ENCODE measurements at regions not wholly inside any gene's neighbourhood (a gene's known extent, or its start where the extent isn't known, plus 50 kb on each side); places are given as distances from the start of the nearest gene placed in this dataset.
"Not testable (repeated sequence)": the region's sequence is repeated elsewhere in the genome, so short reads cannot be mapped to it uniquely, and the experiment has no call there.

DNA sequence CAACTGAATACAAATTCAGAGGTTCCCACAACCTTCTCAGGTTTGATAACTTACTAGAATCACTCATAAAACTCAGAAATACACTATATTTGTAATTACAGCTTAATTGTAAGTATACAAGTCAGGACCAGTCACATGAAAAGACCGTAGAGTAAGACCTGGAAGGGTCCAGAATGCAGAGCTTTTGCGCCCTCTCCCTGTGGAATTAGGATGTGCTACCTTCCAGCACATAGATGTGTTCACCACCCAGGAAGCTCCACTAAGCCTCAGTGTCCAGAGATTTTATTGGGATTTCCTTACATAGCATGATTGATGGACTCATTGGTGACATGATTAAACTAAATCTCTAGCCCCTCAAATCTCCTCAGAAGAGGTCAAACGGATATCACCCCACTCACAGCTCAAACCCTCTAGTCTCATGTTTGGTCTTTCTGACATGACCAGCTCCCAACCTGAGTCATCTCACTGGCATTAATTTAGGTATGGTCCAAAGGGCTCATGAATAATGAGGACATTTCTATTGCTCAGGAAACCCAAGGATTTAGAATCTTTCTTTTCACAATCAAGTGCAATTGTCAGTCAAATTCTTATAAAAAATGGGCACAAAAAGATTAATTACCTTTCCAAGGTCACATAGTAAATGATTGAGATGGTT is 77.2 kb upstream of the UBASH3B start:
- ATAC-seq, result no peak
- DNase-seq, result no peak
- Mint-ChIP-seq H3K9me3 (no peaks in the 10 kb centered on the region), H3K4me1 (peaks cover 8 to 14% (median 10%) of the 10 kb centered on the region in 4 donors), H3K27me3 (peaks cover 0 to 2% (median 1%) of the 10 kb centered on the region in 5 donors), H3K4me3 (no peak overlapping the region), H3K36me3 (no peaks in the 10 kb centered on the region), H3K27ac (no peak overlapping the region)
- POLR2A ChIA-PET, result no interaction called here

DNA sequence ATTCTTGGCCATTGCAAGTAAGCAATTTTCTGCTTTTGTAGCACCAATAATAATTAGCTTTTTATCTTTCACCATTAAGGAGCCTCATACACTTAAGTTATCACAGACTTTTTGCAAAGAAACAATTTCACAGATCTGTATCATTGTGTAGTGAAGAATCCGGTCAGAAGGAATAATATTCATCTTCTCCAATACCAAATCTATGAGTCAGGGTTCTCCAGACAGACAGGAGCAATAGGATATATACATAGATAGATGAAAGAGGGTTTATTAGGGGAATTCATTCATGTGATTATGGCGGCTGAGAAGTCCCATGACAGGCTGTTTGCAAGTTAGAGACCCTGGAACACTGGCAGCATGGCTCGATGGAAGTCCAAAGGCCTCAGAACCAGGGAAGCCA is 82.9 kb upstream of the UBASH3B start:
- no peak overlapping the region for H3K27ac Mint-ChIP-seq
- H3K4me3 Mint-ChIP-seq, result no peak overlapping the region
- ATAC-seq, result no peak
- H3K9me3 Mint-ChIP-seq, result no peaks in the 10 kb centered on the region
- peaks cover 0 to 2% (median 0%) of the 10 kb centered on the region in 5 donors for H3K27me3 Mint-ChIP-seq
- no peaks in the 10 kb centered on the region for H3K4me1 Mint-ChIP-seq
- no peaks in the 10 kb centered on the region for H3K36me3 Mint-ChIP-seq
- DNase-seq, result no peak
- POLR2A ChIA-PET, result no interaction called here

DNA sequence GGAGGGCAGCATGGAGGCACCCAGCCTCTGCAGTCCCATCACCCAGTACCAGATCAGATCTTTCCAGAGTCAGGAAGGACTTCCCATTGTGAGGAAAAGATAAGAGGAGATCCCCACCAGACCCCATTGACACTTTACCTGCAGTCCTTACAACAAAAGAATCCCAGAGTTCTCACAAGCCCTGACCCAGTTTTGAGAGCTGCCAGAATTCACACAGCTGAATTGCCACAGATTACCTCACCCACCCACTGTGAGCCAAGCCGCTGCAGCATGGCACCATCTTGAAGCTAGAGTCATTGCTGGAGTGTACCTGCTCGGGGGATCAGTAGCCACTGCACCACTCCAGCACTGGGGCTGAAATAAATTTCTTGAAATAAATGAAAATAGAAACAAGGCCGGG is 91.8 kb upstream of the UBASH3B start:
- DNase-seq (no peak), ATAC-seq (no peak)
- H3K27ac Mint-ChIP-seq, result no peak overlapping the region
- H3K9me3 Mint-ChIP-seq, result no peaks in the 10 kb centered on the region
- H3K4me1 Mint-ChIP-seq, result no peaks in the 10 kb centered on the region
- peaks cover 12 to 28% (median 17%) of the 10 kb centered on the region in 5 donors for H3K27me3 Mint-ChIP-seq
- H3K36me3 Mint-ChIP-seq, result peaks cover 0 to 2% (median 0%) of the 10 kb centered on the region in 3 donors
- POLR2A ChIA-PET, result no interaction called here
- H3K4me3 Mint-ChIP-seq, result no peak overlapping the region

DNA sequence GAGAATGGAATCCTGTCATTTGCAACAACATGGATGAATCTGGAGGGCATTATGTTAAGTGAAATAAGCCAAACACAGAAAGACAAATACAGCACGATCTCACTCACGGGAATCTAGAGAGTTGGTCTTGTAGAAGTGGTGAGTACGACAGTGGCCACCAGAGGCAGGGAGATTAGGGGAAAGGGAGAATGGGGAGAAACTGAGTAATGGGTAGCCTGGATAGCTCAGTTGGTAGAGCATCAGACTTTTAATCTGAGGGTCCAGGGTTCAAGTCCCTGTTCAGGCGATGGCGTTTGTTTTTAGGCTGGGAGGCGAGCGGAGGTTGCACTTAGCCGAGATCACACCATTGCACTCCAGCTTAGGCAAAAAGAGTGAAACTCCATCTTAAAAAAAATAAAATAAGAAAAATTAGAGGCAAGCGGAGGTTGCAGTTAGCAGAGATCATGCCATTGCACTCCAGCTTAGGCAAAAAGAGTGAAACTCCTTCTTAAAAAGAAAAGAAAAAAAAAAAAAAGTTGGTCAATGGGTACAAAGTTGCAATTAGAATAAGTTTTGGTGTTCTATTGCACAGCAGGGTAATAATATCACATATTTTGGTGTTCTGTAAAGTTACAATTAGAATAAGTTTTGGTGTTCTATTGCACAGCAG is 95.7 kb upstream of the UBASH3B start:
- Mint-ChIP-seq H3K36me3 (peaks cover 0 to 2% (median 0%) of the 10 kb centered on the region in 3 donors), H3K4me1 (no peaks in the 10 kb centered on the region), H3K27me3 (peaks cover 19 to 37% (median 28%) of the 10 kb centered on the region in 5 donors), H3K4me3 (no peak overlapping the region), H3K27ac (no peak overlapping the region), H3K9me3 (no peaks in the 10 kb centered on the region)
- no peak for ATAC-seq
- DNase-seq, result no peak
- POLR2A ChIA-PET, result interaction anchor here (0.6 kb wide), 1 partner anchor 314 kb away, joined by 3 read pairs; no protein-coding TSS in a partner anchor

DNA sequence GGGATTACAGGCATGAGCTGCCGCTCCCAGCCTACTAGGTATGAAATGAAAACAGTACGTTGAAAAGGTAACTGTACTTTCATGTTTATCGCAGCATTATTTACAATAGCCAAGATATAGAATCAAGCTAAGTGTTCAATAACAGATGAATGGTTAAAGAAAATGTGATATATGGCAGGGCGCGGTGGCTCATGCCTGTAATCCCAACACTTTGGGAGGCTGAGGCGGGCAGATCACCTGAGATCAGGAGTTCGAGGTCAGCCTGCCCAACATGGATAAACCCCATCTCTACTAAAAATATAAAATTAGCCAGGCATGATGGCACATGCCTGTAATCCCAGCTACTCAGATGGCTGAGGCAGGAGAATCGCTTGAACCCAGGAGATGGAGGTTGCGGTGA is 96.3 kb upstream of the UBASH3B start:
- H3K9me3 Mint-ChIP-seq, ATAC-seq, H3K27ac Mint-ChIP-seq, H3K4me1 Mint-ChIP-seq, POLR2A ChIA-PET, H3K4me3 Mint-ChIP-seq, H3K36me3 Mint-ChIP-seq, DNase-seq: not testable (repeated sequence)
- peaks cover 19 to 37% (median 28%) of the 10 kb centered on the region in 5 donors for H3K27me3 Mint-ChIP-seq

DNA sequence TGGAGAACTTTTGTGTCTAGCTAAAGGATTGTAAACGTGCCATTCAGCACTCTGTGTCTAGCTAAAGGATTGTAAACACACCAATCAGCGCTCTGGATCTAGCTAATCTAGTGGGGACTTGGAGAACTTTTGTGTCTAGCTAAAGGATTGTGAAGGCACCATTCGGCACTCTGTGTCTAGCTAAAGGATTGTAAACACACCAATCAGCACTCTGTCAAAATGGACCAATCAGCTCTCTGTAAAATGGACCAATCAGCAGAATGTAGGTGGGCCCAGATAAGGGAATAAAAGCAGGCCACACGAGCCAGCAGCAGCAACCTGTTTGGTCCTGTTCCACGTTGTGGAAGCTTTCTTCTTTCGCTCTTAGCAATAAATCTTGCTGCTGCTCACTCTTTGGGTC is 98.4 kb upstream of the UBASH3B start:
- ATAC-seq, POLR2A ChIA-PET, H3K27ac Mint-ChIP-seq, H3K9me3 Mint-ChIP-seq, H3K36me3 Mint-ChIP-seq, H3K4me1 Mint-ChIP-seq: not testable (repeated sequence)
- Mint-ChIP-seq H3K27me3 (peaks cover 9 to 29% (median 14%) of the 10 kb centered on the region in 5 donors), H3K4me3 (peak overlapping the region in 5 of 10 donors; percentile 13 to 49 (median 25))
- peak in 1 of 10 donors; percentile 3 for DNase-seq

DNA sequence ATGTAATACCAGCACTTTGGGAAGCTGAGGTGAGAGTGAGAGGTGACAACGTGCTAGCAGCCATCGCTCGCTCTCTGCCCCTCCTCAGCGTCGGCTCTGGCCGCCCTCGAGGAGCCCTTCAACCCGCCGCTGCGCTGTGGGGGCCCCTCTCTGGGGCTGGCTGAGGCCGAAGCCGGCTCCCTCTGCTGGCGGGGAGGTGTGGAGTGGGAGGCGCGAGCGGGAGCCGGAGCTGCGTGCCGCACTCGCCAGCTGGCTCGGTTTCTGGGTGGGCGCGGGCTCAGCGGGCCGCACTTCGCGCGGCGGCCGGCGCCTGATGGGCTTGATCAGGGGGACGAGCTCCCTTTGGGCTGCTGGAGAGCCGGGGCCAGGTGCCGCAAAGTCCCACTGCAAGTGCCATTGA is 98.9 kb upstream of the UBASH3B start:
- H3K27me3 Mint-ChIP-seq, result peaks cover 9 to 28% (median 13%) of the 10 kb centered on the region in 5 donors
- H3K4me3 Mint-ChIP-seq, result peak overlapping the region in 3 of 10 donors; percentile 30 to 49 (median 30)
- ATAC-seq (peak; percentile 23 to 47), DNase-seq (peak in 6 of 10 donors; percentile 4 to 35 (median 28))
- no peak overlapping the region for H3K27ac Mint-ChIP-seq
- H3K4me1 Mint-ChIP-seq, result no peaks in the 10 kb centered on the region
- no peaks in the 10 kb centered on the region for H3K9me3 Mint-ChIP-seq
- peaks cover 0 to 2% (median 0%) of the 10 kb centered on the region in 3 donors for H3K36me3 Mint-ChIP-seq
- POLR2A ChIA-PET, result no interaction called here

DNA sequence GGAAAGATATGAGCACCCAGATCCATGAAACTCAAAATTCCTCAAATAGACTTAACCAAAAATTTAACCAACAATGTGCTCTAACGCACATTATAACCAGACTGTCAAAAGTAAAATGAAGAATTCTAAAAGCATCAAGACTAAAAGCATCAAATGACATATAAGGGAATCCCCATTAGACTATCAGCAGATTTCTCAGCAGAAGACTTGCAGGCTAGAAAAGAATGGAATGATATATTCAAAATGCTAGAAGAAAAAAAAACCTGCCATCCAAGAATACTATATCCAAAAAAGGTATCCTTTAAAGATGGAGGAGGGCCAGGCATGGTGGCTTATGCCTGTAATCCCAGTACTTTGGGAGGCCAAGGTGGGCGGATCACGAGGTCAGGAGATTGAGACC is 117.5 kb upstream of the UBASH3B start:
- Mint-ChIP-seq H3K9me3 (peaks cover 16 to 79% (median 47%) of the 10 kb centered on the region in 9 donors), H3K4me1 (no peaks in the 10 kb centered on the region), H3K27ac (no peak overlapping the region), H3K36me3 (peaks cover 0 to 52% (median 1%) of the 10 kb centered on the region in 3 donors), H3K27me3 (peaks cover 2 to 12% (median 8%) of the 10 kb centered on the region in 5 donors), H3K4me3 (no peak overlapping the region)
- ATAC-seq (no peak), DNase-seq (no peak)
- POLR2A ChIA-PET, result no interaction called here

DNA sequence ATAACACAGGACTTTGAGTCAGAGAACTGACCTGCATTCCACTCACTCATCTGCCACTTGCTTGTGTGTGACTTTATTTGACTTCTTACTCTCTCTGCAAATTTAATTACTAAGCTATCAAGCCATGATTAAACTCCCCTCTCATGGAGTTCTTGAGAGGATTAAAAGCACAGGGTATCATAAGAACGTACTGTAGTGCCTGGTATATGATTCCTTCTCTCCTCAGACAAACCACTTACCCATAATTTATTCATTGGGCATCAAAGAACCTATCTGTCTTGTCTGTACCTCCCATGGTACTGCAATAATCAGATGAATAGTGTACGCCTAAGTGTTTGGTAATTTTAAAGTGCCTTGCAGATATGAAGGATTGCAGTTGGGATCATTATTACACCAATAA is 130.6 kb upstream of the UBASH3B start:
- Mint-ChIP-seq H3K4me1 (no peaks in the 10 kb centered on the region), H3K27me3 (peaks cover 15 to 60% (median 19%) of the 10 kb centered on the region in 5 donors), H3K4me3 (no peak overlapping the region), H3K36me3 (peaks cover 0 to 12% (median 2%) of the 10 kb centered on the region in 3 donors), H3K9me3 (peaks cover 0 to 3% (median 0%) of the 10 kb centered on the region in 9 donors), H3K27ac (no peak overlapping the region)
- ATAC-seq (no peak), DNase-seq (no peak)
- POLR2A ChIA-PET, result no interaction called here

DNA sequence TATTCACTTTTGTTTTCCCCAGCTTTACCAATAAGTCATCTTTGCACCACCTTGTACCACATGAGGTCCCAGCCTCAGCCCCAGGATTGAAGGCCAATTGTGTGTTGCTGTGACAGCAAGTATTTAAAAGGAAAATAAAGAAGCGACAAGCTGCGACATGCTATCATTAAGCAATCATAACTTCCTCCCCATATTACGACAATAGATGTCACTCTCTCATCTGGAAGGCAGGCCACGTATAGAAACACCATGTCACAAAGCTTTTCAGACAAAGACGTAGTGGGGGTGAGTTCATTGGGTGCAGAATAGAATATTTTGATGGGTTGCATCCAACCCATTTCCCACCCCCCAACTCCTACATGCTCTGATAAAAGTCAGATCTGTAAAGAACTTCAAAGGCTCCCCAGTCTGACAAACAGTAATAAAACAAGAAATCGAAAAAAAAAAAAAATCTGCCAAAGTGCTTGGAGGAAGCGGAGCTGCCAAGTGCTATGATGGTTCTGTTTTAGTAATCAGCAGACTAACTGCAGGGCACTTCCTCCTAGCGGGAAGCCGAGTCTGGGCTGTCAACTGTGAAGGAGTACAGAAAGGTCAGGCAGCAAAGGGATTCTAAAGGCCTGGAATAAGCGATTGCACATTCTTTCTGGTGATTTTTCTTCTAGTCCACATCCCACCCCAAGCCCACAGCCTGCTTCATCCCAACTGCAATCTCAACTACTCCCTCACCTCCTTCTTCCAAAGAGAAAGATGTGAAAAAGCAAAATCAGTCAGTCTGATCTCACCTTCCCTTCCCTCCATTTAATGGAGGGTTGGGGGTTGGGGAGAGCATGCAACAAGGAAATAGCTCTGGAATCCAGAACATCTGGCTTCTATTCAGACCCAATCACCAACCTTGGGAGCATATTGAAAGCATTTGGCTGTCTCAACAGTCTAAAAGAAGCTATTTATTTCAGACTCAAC is 131.4 kb upstream of the UBASH3B start:
- Mint-ChIP-seq H3K27me3 (peaks cover 15 to 55% (median 18%) of the 10 kb centered on the region in 5 donors), H3K9me3 (peaks cover 0 to 3% (median 0%) of the 10 kb centered on the region in 9 donors), H3K27ac (no peak overlapping the region), H3K4me3 (no peak overlapping the region), H3K36me3 (peaks cover 0 to 12% (median 2%) of the 10 kb centered on the region in 3 donors), H3K4me1 (no peaks in the 10 kb centered on the region)
- DNase-seq, result no peak
- ATAC-seq, result no peak
- POLR2A ChIA-PET, result no interaction called here

DNA sequence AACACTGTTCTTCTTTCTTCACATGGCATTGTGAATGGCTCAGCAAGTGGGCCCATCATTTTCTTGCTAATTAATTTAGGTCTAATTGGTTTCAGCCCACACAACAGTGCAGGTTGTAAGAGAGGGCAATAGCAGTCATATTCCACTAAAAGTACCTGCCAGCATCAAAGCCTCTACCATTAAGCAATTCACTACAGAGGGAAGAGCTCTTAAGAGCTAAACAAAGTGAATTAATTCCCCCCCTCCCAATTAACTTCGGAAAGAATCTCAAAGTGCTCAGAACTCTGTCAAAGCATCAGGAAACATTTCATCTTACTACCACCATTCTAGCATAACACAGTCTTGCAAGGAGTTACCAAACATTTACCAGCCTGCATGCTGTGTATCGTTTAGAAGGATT is 133.9 kb upstream of the UBASH3B start:
- H3K4me3 Mint-ChIP-seq, result no peak overlapping the region
- POLR2A ChIA-PET, result no interaction called here
- no peaks in the 10 kb centered on the region for H3K36me3 Mint-ChIP-seq
- no peaks in the 10 kb centered on the region for H3K4me1 Mint-ChIP-seq
- no peaks in the 10 kb centered on the region for H3K9me3 Mint-ChIP-seq
- DNase-seq, result no peak
- ATAC-seq, result no peak
- H3K27me3 Mint-ChIP-seq, result peaks cover 9 to 30% (median 14%) of the 10 kb centered on the region in 5 donors
- H3K27ac Mint-ChIP-seq, result no peak overlapping the region

DNA sequence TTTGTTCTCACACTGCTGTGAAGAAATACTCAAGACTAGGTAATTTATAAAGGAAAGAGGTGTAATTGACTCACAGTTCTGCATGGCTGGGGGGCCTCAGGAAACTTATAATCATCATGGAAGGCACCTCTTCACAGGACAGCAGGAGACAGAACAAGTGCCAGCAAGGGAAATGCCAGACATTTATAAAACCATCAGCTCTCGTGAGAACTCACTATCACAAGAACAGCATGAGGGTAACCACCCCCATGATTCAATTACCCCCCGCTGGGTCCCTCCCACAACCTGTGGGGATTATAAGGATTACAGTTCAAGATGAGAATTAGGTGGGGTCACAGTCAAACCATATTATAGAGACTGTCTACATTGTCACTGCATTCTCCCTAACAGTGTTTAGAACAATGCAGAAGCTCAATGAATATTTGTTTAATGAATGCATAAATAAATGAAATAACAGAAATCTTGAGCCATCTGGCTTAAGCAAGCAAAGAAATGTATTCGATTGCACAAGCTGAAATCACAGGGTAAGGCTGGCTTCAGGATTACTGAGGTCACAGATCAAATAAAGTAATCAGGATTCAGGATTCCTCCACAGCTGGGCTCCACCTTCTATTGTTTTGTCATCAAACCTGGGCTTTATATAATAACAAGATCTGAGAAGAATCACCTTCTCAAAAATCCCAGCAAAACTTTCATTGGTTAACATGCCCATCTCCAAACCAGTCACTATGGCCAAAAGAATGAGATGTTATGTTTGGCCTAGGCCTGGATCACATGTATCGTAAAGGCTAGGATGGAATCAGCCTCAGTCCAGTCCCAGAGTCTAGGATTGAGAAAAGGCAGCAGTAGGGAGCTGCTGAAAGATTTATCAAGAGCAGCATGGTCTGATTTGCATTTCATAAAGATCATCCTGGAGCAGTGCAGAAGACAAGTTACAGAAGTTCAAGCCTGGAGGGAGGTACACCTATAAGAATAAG is 137.8 kb upstream of the UBASH3B start:
- Mint-ChIP-seq H3K4me1 (no peaks in the 10 kb centered on the region), H3K27me3 (peaks cover 4 to 15% (median 9%) of the 10 kb centered on the region in 5 donors), H3K9me3 (no peaks in the 10 kb centered on the region), H3K27ac (no peak overlapping the region), H3K4me3 (no peak overlapping the region), H3K36me3 (no peaks in the 10 kb centered on the region)
- POLR2A ChIA-PET, result no interaction called here
- ATAC-seq (no peak), DNase-seq (no peak)
